ENCODE measurements at regions not wholly inside any gene's neighbourhood (a gene's known extent, or its start where the extent isn't known, plus 50 kb on each side); places are given as distances from the start of the nearest gene placed in this dataset.
A peak's percentile ranks its signal among the peaks of the same experiment; 100 is the strongest.

- no peak for DNase-seq
These were observed 378.5 kb upstream of the CAMK1G start for GRCh38 chr1:209205039-209205438.

DNA sequence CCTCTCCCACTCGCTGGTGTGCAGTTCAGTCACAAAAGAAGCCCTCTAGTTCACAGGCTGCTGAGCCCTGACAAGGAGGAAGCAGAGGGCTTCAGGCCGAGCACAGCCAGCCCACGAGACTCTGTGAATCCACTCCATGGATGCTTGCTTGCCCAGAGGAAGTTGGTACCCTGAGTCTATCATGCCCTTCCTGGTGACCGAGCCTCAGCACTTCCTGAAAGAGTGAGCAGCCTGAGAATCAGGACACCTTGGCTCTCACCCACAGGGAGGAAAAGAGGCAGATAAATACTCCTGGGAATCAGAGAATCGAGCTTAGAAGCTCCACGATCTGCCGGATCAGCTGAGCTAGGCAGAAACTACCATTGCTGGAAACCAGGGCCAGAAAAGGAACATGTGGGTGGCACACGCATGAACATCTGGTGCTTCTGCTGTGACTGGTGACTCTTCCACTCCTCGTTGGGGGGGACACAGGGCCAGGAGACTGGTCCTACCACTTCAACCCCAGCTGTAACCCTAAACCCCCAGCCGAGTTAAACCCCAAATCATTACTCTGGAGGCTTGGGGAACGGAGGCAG, 376.3 kb upstream of the CAMK1G start:
- no peak for DNase-seq

DNA sequence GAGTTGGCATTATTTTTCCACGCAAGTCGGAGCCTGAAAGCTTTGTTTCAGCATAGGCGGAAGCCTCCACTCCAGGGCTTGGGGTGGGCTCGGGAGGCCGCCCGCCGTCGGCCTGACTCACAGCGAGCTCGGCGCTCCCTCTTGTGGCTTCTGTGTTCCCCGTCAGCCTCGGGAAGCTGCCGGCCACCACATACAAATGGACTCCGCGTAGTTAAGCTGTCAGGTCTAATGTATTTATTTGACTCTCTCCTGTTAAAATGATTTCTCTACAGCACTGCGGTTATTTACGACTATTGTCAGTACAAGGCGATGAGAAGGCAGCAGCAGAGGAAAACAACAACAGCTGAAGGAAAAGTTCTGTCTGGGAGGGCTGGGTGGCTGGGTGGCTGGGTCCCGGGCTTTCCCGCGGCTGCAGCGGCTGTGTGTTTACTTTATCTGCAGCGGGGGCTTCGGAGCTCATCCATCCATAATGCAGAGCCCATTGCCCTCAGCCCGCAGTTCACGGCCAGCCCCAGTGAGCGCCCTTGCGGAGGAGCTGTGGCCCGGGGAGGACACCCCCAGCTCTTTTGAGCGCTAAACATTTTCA, 375.7 kb upstream of the CAMK1G start:
- peak; percentile 41 to 48 for DNase-seq

DNA sequence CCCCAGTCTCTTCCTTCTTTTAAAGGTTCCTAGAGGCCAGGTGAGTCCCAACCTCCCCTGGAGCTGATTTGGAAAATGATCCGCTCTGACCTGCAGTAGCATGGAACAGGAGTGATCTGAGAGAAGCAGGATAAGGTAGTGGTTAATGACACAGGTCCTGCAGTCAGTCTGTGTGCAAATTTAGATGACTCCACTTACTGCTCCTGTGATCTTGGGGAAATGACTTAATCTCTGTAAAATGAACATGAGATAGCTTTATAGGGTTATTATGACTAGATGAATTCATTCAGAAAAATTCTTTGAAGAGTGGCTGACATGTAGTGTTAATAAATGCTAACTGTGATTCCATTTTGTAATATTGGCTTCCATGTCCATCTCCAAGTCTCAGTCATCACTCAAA, 374.9 kb upstream of the CAMK1G start:
- DNase-seq = no peak

DNA sequence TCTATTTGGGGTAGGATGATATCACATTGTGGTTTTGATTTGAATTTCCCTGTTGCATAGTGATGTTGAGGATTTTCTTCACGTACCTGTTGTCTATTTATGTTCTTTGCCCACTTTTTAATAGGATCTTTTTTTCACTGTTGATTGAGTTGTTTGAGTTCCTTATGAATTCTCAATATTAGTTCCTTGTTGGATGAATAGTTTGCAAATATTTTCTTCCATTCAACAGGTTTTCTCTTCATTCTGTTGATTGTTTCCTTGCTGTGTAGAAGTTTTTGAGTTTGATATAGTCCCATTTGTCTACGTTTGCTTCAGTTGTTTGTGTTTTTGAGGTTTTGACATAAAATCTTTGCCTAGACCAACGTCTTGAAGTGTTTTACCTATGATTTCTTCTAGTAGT, 369.5 kb upstream of the CAMK1G start:
- DNase-seq = no peak

GRCh38 chr1:209215826-209216225, 367.7 kb upstream of the CAMK1G start:
- DNase-seq = no peak

DNA sequence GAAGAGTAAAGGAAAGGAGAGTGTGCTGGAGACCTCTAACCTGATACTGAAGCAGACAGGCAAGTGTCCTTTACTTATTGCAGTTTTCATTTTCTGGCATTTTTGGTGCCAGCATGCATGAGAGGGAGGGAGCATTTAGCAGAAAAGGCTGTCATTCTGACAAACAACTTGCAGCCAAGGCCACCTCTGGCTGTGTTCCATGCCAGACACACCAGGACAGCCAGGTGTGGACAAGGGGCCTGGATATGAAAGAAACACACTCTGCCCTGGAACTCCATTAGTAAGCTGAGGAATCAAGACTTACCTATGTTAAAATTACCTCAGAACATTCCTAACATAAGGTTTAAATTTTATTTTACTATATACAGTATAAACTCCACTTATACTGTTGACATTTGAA, 365.4 kb upstream of the CAMK1G start:
- no peak for DNase-seq

DNA sequence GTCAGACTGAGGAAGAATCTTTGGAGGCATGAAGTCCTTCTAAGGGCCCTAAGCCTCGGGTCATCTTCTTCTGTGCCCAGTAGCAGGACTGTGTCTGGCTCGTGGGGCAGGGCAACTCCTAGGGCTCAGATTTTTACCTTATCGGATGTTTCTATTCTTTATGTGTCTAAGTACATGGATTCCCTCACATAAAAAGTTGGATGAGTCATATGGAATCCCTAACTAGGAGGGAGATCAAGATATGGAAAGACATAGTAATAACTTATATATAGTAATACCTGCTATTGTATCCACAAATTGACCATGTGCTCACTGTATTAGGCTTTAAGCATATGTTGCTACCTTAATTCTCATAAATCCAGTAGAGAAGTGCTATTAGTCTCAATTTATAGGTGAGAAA, 364.5 kb upstream of the CAMK1G start:
- no peak for DNase-seq

DNA sequence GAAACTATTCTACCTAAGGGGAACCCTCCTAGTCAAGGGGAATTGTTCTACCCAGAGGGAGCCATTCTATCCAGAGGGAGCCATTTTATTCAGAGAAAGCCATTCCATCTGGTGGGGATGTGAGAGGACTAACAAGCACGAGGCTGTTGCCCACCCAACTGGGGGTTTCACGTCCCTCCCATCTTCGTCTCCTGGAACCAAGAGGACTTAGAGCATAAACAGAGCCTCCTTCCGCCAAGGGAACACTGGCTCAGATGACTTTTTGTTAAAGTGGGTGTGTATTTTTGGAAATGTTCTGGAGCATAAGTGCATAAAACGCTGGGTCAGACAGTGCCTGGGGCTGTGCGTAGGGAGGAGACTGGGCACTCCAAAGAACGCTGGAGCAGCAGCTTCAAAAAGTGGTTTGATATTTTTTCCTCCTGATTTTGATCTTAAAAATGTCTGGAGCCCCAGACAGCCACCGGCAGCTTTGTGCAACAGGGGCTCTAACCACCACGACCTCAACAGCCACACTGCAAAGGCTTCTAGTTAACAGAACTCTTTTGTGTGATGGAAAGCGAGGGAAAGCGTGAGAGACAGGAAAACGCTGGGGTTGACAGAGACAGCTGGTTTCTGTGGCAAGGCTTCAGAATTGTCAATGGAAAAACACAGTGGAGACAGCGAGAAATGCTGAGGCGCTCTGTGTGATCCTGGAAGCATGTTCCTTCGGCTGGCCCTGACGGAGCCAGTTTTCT, 363.6 kb upstream of the CAMK1G start:
- no peak for DNase-seq

GRCh38 chr1:209222826-209223225, 360.7 kb upstream of the CAMK1G start:
- no peak for DNase-seq

- no peak for DNase-seq
These were observed 359.7 kb upstream of the CAMK1G start for GRCh38 chr1:209223791-209224190.

GRCh38 chr1:209224886-209225285, 358.6 kb upstream of the CAMK1G start:
- DNase-seq = no peak

DNA sequence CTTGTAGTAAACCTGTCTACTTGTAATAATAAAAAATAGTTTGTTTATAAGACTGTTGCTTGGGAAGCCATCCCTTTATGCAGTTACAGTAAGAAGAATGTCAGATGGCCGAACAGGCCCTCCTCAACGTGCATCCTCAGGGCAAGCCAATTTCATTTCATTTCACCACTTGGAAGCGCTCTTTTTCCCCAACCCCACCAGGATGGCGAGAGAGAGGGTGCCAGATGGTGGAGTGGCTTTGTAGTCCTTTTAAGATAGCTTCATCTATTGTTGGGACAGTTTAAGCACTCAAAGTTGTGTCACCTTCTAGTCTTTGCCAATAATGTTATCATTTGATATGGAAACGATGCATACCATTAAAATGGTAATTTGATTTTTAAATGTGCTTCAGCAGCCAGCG, 356.3 kb upstream of the CAMK1G start:
- no peak for DNase-seq

- DNase-seq = no peak
These were observed 355.6 kb upstream of the CAMK1G start for GRCh38 chr1:209227941-209228340.

DNA sequence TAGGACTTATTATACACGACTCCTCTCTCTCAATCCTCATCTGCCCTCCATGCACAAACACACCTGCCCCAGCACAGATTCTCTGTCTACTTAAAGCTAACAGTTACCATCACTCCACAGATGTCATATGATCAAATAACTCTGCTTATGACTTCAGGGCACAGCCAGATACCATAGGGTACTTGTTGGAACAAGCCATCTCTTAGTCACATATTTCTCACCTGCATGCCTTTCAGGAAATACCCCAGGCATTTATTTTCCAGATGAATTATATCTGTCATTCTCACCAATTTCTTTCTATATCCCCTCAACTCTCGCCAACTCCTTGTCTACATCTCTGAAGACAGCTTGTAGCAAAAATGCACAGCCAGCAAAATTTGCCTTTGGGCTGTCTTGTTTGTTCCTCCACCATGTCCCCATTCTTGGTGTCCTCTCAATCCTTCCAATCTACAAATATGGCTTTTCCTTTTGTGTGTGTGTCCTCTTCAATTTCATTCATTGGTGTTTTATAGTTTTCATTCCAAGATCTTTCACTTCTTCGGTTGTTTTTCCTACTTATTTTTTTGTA, 353.9 kb upstream of the CAMK1G start:
- no peak for DNase-seq

DNA sequence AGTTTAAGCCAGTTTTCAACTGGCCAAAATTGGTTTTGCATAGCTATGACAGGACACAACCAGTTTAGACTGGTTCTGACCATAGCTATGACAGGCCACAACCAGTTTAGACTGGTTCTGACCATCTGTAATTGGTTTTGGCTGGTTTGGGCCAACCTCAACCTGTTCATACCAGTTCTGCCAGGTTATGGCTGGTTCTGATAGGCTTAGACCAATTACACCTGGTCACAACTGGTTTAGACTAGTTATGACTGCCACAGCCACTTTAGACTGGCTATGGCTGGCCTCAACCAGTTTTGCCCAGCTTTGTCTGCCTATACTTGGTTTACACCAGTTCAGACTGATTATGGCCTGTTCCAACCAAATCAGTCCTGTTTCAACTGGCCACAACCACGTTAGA, 353.2 kb upstream of the CAMK1G start:
- no peak for DNase-seq

DNA sequence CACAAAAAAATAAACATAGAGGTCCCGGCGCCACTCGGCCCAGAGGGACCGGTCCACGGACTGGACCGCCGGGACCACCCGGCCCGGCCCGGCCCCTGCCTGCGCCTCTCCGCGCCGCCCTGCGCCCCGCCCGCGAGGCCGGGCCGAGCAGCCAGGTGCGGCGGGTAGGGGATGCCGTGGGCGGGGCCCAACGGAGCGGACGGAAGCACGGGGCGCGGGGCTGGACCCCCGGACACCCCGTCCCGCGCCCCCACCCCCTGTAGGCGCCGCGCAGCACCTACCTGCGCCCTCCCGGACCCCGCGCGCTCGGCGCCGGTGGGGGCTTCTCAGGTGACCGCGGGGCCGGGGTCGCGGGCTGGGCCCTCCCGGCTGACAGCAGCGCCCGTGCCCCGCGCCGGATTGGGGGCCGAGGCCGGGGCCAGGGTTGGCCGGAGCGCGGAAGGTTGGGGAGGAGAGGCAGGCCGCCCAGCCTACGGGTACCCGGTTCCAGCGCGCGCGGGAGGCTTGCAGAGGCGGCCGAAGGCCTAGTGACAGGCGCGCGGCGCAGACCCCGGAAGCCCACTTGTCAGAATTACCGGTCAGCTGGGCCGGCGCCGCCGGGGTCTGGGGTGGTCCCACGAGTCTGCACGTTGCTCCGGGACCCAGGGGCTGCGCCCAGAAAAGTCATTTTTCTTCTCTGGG, 351.9 kb upstream of the CAMK1G start:
- DNase-seq = no peak

- DNase-seq = no peak
These were observed 351.3 kb upstream of the CAMK1G start for GRCh38 chr1:209232197-209232596.

DNA sequence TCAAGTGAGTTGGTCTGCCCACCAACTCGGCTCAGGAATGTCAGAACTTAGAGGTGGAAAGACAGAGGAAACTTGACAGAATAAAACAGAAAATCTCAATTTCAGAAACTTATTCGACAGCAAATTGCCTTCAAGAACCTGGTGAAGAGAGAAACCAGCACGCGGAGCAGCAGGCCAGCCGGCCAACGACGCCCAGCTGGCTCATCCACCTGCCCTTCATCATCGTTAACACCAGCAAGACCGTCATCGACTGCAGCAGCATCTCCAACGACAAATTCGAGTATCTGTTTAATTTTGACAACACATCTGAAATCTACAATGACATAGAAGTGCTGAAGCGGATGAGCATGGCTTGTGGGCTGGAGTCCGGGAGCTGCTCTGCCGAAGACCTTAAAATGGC, 350.8 kb upstream of the CAMK1G start:
- no peak for DNase-seq

GRCh38 chr1:209235166-209235565, 348.3 kb upstream of the CAMK1G start:
- DNase-seq = no peak

DNA sequence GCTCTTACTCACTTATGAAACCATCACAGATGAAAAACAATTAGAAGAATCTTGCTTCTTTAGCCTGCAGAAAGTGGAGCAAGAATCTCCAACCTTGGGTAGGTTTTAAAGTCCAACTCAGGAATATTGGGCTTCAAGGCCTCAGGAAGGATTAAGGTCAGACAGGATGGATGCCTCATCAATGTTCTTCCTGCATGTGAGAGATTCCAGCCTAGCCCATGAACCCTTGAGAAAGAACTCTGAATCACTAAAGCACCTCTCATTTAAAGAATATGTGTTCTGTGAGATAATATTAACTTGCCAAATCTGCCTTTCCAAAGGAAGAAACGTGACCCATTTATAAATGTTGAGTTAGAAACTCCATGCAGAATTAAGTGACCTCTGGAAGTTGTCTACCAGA, 345.2 kb upstream of the CAMK1G start:
- no peak for DNase-seq

GRCh38 chr1:209240351-209240750, 343.2 kb upstream of the CAMK1G start:
- no peak for DNase-seq

DNA sequence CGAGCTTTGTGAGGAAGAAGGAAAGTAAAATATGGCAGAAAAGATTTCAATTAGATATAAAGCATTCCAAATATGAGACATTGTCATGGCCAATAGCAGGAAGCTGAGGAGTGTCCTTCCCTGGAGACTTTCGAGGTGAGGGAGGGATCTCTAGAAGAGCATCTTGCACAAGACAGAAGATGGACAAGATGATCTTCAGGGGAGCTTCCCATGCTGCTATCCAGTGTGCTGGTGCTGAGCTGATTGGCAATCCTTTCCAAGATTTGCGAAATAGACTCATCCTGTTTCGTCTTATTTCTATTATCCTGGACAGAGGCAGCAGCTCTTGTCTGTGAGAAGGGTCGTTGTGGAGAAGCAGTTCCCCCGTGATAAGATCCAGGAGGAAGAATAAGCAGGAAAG, 342.0 kb upstream of the CAMK1G start:
- DNase-seq = no peak
